GM21723 (cell line): ENCODE measurements at regions not wholly inside any gene's neighbourhood (a gene's known extent, or its start where the extent isn't known, plus 50 kb on each side); places are given as distances from the start of the nearest gene placed in this dataset.

ENCODE experiments used
- ATAC-seq: cut with Tn5 transposase; IDR thresholded peaks from one replicate; pipeline ENCODE4 v1.9.1; 2021; ENCODE audit warnings: mild to moderate bottlenecking, moderate library complexity; ENCODE audit not compliant: unreplicated experiment

DNA sequence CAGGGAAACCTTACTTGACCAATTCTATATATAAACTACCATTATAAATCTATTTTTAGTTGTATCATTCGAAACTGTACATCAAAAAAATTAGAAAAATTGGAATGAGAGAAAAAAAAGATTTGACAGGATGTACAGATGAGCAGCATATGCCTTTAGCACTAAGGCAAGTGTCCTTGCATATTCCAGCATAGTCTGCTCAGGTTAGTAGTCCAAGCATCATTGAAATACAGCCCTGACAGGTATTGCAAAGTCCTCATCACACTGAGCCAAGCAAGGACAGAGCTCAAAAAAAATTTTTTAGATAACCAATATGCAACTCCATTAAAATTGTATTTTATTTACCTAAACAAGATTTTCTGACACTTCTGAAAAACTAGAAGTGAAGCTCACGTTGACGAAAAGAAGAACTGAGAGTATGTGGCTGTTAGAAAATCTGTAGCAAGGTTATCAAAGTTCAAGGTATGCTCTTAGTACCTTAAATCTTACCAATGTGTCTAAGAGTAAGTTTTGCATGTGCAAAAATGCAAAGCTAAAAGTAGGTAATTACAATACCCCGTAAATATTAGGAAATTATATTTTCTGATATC is 465.6 kb upstream of the ADGRL4 start:
- peak; percentile 86 for ATAC-seq

DNA sequence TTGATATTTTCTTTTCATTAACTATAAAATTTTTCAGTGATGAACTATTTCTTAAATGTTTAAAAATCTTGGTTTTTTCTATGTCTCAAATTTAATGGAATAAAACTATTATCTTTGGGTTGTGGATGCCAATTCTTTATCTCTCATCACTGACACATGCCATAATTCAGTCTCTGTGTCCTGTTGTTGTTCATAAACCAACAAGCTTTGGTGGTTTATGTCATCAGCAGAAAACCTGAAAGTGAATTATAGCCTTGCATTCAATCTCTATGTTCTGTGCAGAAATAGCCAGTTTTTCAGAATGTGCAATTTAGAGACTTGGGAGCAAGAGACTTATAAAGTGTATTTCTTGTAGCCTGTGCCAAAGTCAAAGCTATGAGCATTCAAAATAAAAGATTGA is 462.6 kb upstream of the ADGRL4 start:
- ATAC-seq, result no peak

DNA sequence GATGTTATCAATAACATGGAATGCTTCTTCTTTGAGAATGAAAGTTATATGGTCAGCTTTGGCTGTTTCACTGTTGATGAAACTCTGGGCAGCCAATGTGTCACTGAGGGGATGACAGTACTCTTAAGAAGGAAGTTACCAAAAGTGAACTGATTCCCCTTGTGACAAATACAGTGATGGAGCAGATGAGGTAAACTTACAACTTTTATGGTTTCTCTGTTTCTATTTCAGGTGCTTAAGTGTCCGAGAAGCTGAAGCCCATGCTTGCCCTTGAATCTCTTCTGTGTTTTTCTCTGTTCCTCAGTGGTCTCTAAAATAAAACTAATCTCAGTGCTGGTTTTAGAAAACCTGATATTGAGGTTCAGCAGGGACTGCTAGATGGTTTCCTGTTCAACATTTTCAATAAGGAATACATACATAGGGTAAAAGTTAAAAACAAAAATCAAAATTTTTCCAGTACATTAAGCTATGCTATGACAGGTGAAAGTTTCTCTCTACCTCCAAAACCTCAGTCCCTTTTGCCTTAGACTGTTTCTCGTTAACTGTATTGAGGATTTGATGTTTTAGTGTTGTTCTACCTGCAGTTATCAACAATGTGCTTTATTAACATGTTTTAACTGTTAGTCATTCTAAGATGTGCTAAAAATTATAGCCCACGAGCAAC is 454.4 kb upstream of the ADGRL4 start:
- ATAC-seq, result peak; percentile 99

DNA sequence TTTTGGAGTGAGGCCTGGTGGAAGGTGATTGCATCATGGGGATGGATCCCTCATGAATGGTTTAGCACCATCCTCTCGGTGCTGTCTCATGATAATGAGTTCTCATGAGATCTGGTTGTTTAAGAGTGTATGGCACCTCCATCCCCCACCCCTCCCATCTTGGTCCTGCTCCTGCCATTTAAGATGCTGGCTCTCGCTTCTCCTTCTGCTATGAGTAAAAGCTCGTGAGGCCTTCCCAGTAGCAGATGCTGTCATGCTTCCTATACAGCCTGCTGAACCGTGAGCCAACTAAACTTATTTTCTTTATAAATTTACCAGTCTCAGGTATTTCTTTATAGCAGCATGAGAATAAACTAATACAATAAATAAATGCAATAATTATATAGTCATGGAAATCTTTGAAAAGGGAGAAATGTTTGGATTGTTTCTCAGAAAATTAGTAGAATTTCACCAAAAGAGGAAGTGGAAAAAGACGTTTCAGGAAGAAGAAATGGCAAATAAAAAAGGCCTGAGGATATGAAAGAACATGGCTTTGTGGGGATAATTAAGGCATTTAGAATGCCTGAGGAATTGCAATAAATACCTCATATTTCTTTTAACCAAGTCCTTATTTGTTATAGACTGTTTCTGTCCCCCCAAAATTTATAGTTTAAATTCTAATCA is 451.2 kb upstream of the ADGRL4 start:
- ATAC-seq, result no peak

DNA sequence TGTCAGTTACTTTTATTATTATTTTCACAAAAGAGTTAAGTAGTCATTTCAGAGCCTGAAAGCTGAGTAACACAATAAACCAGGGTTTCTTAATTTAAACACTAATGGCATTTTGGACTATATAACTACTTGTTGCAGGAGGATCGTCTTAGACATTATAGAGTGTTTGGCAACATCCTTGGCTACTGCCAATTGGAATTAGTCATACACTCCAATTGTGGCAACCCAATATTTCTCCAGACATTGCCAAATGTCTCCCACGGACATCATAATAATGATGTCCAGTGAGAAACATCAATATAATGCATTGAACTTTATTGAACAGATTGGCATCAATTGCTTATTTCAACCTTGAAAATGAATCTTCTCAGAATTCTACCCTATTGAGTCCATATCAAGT is 441.9 kb upstream of the ADGRL4 start:
- no peak for ATAC-seq

DNA sequence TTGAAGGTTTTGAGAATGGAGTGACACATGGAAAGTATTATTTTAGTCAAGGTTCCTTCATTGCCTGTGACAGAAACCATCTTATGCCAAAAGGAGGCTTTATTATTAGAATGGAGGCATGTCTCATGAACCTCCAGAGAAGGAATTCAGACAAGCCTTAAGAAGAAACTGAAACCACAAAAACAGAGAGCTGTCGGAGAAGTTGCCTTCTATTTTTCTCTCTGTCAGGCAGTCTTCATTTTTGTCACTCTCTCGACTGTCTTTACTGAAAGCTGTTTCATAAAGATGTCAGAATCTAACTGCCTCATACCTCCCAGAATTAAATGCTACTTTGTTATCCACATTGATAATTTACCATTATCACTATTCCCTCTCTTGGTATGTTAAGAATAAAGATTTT is 434.7 kb upstream of the ADGRL4 start:
- ATAC-seq, result no peak

DNA sequence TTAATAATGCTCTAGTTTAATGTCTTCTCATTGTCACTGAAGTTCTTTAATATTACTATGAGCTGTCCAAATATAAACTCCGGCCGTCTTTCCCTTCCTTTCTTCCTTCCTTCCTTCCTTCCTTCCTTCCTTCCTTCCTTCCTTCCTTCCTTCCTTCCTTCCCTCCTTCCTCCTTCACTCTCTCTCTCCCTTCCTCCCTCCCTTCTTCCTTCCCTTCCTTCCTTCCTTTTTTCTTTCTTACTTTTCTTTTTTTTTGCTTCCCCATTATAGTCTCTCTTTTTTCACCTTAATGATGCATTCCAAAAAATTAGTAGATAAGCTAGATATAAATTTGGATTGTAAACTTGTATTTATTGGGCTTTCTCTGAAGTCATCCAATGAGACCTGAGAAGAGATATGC is 431.0 kb upstream of the ADGRL4 start:
- ATAC-seq, result no peak

DNA sequence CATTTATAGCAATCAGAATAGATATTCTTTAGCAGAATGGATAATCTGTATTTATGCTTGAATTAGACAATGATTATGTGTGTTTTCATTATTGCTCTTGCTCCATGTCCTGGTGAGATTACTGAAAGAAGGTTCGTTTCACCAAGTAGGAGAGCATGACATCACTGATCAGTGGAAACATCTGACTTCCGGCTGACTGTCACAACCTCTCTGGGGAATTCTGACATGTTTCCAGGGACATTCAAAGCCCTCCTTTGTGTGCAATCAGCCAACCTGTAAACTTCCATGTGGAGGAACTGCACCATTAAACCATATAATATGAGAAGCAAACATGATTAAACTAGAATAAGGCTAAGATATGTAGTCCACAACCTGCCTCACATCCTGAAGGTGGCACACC is 424.8 kb upstream of the ADGRL4 start:
- no peak for ATAC-seq

DNA sequence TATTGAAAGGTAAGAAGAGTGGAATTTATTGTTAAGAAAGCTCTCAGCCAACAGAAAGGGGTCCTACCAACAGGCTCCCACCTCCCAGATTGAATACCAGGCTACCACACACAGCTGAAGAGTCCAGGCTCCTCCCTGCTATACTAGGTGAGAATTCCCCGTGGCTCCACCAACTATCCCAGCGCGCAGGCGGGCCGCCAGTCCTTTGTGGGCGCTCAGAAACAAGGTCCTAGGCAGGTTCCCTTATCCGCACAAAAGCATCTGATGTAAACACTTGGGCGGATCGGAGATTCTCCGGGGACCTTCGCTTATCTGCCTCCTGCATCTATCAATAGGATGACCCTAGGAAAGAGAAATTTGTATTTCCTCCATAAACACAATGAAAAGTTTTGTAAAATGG is 423.9 kb upstream of the ADGRL4 start:
- no peak for ATAC-seq

DNA sequence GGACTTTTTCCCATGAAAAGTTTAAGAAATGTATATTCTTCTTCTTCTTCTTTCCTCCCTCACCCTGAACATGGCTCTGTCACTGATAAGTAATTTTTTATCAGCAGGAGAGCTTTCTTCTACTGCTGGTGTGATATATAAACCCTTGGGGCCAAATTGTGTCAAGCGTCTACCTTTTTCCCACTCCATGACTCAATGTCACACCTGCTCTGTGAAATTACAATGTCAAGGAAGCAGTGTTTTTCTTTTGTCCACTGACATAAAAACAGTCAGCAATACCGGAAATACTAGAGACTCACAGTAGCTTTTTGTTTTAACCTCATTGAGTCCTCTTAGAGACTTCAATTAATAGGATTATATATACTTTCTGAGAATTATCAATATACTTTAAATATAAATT is 416.2 kb upstream of the ADGRL4 start:
- ATAC-seq, result no peak

DNA sequence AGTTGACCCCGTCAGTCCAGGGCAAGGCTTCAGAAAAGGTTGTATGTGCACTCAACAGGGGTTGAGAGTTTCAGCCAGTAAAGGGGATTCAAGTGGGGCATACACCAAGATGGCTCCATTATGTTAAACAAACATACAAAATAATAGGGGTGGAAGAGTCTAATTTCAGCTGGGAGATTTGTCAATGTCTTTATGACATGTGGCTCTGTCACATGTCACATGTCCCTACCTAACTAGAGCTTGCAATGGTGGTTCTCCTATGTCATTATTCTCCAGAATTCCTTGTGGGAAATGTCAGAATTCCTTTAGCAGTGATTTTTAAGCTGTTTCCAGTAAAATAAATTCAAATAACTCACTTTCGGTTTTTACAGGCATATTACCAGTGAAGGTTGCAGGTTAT is 392.0 kb upstream of the ADGRL4 start:
- ATAC-seq, result no peak

DNA sequence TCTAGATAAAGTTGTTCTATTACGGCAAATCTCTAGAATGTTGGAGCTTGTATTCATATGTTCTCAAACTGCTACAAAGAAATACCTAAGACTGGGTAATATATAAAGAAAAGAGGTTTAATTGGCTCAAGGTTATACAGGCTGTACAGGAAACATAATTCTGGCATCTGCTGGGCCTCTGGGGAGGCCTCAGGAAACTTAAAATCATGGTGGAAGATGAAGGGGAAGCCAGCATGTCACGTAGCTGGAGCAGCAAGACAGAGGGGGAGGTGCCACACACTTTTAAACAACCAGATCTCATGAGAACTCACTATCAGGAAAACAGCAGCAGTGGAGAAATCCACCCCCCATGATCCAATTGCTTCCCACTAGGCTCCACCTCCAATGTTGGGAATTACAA is 390.4 kb upstream of the ADGRL4 start:
- ATAC-seq, result no peak

DNA sequence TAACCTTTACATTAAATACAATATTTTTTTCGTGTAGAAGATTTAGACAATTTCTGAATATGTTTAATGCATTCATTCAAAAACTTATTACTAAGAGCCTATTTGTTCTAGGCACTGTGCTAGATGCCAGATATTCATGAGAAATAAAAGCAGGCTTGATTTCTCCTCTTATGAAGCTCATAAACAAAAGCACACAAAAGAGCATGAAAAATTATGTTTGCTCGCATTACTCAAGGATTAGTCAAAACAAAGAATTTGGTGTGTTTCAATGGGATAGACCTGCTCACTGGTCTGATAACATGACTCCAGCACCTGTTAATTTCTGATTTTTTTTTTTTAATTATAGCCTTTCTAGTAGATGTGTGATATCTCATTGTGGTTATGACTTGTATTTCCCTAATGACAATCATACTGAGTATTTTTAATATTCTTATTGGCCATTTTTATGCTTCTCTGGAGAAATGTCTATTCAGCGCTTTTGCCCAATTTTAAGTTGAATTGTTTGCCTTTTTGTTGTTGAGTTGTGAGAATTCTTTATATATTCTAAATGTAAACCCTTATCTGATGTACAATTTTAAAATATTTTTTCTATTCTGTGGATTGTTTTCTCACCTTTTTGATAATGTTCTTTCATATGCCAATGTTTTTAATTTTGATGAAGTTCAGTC is 382.3 kb upstream of the ADGRL4 start:
- ATAC-seq, result no peak

DNA sequence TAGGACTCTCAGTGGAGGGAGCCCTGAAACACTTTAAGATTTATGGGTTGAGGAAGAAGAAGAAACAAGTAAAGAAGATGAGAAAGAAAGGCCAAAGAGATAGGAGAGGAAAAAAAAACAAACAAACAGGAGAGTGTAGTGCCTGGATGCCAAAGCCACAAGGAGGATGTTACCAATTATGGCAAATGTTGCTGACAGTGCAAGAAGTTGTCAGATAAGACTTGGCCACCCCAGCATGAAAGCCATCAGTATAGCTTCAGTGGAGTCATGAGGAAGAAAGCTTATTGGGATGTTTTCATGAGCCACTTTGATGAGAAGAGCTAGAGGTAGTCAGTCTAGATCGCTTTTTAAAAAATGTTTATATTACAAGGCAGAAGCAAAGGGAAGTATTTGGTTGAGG is 380.2 kb upstream of the ADGRL4 start:
- no peak for ATAC-seq

DNA sequence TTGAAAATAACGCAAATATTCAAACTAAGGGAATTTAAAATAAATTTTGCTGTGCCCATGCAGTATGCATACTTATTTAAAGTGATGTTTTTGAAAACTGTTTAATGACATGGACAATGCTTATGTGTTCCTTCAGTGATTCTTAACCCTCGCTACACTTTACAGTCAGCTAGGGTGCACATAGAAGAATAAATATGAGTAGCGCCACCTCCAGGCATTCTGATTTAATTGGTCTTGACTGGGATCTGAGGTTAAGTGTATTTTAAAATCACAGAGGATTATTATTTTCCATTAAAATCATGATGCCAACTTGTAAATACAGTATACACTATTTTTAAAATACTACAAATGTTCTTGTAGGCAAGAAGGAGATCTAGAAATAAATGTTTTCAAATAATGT is 373.5 kb upstream of the ADGRL4 start:
- no peak for ATAC-seq

DNA sequence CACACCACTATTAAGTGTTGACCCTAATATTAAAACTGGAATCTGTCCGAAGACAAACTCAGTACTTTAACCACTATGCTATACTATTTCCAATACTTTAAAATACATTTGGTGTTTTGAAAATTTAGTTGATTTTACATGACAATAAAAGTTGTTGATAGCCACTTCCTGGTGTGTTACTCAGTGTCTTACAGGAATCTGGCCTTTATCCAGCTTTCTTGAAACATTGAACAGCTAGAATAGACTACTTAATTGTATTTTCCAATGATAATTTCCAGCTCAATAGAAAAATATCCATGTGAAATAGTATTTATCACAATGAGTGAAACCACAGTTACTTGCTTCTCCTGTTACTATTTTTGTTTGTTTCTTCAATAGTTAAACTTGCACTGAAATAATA is 369.6 kb upstream of the ADGRL4 start:
- no peak for ATAC-seq

DNA sequence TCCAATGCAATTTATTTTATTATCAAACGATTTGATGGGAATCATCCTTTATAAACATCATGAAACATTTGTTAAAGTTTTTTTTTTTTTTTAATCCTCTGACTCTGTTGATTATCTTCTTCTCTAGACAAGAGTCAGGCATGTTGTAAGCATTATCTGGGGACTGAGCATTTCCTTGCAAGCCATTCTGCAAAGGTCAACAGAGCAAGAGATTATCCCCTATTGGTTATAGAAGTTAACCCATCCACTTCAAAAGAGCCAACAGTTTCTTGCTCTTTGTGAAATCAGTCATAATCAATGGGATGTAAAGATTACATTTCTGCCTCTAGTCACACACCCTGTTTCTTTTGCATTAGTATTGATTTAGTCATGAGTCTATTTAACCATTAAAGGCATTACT is 368.8 kb upstream of the ADGRL4 start:
- no peak for ATAC-seq

DNA sequence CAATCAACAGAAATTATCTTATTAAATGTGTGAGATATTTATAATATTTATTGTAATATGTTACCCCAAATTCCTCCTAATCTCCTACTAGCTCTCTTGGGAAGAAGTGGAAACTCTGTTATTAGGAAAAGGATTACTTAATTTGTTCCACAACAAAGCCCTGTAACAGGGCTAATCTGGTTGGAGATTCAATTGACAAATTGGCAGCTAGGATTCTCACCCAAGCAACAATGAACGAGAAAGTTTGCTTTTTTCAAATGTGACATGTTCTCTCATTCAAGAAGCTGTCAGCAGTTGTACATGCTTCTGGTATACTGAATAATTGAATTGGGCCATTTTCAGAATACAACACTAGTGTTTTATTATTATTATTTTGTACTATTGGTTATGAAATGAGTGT is 367.9 kb upstream of the ADGRL4 start:
- ATAC-seq, result no peak

DNA sequence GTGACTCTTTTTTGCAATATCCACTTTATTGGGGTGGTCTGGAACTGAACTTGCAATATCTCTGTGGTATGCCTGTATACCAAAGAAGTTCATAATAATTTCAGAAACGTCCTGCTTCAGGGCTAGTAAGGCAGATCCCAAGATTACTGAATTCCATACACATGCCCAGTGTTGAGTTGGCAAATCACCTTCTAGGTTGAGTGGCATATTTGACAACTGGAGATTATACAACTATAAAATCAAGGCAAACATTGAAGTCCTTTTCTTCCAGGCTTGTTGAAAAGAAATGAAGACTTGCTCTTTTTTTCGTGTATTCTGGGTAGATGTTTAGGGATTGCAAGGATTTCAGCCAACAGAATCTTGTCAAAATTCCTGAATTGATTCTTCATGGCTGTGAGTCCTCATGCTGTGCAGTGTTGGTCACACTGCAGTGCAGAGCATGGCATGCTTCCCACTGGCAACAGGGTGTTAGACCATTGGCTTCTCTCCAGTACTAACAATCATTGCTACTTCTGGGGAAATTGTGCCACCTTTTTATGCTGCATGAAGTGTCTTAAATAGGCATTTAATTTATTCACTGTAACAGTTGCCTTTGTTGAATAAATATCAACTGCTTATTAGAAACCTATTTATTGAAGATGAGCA is 367.1 kb upstream of the ADGRL4 start:
- ATAC-seq, result no peak

DNA sequence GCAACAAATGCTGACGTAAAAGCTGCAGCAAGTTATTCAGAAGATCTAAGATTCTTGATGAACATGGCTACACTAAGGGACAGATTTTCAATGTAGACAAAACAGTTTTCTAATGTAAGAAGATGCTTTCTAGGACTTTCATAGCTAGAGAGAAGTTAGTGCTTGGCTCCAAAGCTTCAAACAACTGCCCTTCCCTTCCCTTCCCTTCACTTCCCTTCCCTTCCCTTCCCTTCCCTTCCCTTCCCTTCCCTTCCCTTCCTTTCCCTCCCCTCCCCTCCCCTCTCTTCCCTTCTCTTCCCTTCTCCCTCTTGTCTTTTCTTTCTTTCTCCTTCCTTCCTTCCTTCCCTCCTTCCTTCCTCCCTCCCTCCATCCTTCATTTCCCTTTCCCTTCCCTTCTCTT is 365.3 kb upstream of the ADGRL4 start:
- ATAC-seq, result no peak

DNA sequence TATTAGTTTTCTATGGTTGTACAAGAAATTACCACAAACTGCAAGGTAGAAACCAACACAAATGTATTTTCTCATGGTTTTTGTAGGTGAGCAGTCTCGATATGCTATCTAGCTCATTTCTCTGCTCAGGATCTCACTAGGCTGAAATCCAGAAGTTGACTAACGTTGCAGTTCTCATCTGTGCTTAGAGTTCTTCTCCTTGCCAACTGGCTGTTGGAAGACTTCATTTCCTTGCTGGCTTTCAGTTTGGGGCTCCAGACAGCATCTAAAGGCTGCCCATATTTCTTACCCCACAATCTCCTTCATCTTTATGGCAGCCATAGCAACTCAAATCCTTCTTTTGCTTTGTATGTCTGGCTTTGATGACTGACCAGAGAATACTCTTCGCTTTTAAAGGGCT is 362.6 kb upstream of the ADGRL4 start:
- ATAC-seq, result no peak

DNA sequence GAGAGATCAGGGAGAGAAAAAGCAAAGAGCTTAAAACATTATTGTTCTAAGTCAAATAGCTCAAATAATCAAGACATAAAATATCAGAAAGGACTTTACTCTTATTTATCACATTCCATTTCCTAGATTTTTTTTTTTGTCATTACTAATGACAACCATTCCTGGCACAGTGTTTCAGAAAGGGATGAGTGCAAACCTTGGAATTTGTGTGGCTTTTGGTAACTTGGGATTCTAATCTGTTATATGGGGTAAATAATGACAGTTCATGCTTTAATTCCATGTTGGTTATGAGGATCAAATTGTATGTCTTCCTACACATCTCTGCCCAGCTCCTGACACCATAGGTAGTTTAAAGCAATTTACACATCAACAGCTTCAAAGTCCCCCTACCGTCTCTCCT is 358.4 kb upstream of the ADGRL4 start:
- ATAC-seq, result no peak
